ENCODE measurements at regions not wholly inside any gene's neighbourhood (a gene's known extent, or its start where the extent isn't known, plus 50 kb on each side); places are given as distances from the start of the nearest gene placed in this dataset.
"Not testable (repeated sequence)": the region's sequence is repeated elsewhere in the genome, so short reads cannot be mapped to it uniquely, and the experiment has no call there.

GRCh38 chr12:32956418-32956817 lies 59.8 kb upstream of the PKP2 start:
- CTCF ChIA-PET, POLR2A ChIA-PET: not testable (repeated sequence)

- ChIA-PET CTCF (interaction anchor here (0.5 kb wide), 1 partner anchor 210 kb away, joined by 3 read pairs; no protein-coding TSS in a partner anchor), POLR2A (no interaction called here)
Observed at GRCh38 chr12:32952681-32953080, 56.1 kb upstream of the PKP2 start.

DNA sequence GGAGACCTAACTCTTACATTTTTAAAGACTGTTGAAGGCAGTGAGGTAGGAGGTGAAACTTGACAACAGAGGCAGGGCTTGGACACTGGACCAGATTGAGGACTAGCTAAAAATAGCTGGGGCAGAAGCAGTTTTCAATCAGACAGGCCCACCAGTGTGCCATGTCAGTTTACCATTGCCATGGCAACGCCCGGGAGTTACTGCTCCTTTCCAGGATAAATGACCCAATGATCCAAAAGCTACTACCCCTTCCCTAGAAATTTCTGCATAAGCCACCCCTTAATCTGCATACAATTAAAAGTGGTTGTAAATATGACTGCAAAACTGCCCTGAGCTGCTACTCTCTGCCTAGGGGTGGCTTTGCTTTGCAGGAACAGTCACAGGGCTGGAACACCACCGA lies 53.2 kb upstream of the PKP2 start:
- POLR2A ChIA-PET, result no interaction called here
- CTCF ChIA-PET, result no interaction called here

DNA sequence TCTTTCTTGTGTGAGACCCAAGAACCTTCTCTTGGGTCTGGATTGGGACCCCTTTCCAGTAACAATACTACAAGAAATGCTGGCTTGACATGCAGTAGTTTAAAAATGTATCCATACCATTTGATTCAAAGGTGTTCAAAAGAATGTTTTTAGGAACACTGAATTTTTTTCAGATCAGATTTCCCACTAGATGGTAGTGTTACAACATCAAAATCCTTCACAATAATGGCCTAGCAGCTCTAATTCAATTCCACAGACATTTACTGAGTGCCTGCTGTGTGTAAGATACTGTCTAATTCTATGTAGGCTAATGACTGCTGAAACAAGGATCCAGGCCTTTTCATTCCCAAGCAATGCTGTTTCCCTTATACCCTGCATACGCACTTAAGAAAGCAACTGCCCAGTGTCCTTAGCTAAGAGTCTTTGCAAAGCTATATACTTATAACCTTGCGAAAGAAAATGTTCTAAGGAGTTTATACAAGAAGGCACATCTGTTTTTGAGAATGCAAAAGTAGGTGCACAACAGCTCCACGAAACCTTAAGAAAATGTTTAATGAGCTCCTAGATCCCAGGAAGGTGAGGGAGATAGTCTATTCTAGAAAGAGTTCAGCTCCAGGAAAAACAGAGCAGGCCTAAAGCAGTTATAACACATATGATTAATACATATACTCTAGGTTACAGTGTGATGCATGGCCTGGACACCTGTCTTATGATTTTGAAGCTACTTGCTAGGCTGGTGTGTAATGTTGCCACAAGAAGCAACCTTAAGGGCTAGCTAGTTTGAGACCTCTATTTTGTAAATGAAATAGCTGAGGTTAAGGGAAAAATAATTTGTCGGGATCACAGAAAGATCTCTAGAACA lies 50.9 kb upstream of the PKP2 start:
- POLR2A ChIA-PET, result no interaction called here

DNA sequence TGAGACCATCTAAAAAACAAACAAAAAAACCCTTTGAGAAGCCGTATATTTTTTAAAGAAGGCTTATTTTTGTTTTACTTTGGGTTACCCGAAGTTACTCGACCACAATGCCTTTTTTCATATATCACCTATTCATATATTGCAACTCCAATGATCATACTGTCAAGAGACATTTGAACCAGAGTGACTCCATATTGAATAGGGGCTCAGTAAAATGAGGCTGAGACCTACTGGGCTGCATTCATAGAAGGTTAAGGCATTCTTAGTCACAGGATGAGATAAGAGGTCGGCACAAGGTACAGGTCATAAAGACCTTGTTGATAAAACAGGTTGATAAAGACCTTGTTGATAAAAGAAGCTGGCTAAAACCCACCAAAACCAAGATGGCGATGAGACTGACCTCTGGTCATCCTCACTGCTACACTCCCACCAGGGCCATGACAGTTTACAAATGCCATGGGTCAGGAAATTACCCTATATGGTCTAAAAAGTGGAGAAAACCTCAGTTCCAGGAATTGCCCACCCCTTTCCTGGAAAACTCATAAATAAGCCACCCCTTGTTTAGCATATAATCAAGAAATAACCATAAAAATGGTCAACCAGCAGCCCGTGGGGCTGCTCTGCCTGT lies 50.0 kb upstream of the PKP2 start:
- ChIA-PET POLR2A (no interaction called here), CTCF (no interaction called here)

More for the DNA sequence above, 50.9 kb upstream of the PKP2 start:
- CTCF ChIA-PET, result no interaction called here
